Kidney capillary endothelial cell (primary cell): ENCODE measurements at regions not wholly inside any gene's neighbourhood (a gene's known extent, or its start where the extent isn't known, plus 50 kb on each side); places are given as distances from the start of the nearest gene placed in this dataset.
A peak's percentile ranks its signal among the peaks of the same experiment; 100 is the strongest.

Experiments
- DNase-seq: peaks from one replicate; pipeline ENCODE4 v3.0.0-alpha.2; 2018; ENCODE audit warnings: low spot score

DNA sequence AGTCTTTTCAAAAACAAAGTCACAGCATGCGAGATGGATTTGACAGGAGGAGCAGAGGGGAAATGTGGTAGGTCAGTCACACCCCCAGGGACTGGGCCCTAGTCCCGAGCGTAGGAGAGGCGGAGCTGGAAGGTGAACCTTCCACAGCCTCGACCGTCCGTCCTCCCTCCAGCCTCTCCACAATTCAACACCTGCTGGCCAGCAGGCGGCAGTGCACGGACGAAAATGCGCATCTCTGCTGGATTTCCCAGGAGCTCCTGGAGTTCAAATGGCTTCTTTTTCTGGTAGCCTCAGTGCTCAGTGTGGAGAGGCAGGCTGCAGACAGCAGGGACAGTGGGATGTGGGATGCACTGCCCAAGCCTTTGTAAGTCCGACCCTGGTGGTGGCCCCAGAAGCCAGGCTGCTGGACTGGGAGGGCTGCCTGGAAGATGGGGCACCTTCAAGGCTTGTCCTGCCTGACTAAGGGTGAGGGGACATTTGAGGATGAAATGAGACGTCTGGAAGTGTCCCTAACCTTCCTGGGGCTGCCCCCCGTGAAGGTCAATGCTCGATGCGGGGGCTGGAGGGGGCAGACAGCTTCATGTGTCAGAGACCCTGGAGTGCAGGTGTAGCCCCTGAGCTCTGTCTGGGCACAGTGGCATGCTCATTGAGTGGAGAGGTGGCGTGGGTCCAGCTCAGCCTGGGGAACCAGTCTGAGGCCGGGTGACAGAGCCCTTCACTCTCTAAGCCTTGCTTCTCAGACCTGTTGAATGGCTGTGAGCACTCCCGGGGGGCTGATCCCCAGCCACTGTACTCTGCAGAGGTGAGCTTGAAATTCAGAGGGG, 189.5 kb downstream of the TFCP2L1 start:
- DNase-seq, result peak; percentile 52

- no peak for DNase-seq
Observed at GRCh38 chr2:121096611-121097010, 188.4 kb downstream of the TFCP2L1 start.

- no peak for DNase-seq
Observed at GRCh38 chr2:121098556-121098955, 186.4 kb downstream of the TFCP2L1 start.

DNA sequence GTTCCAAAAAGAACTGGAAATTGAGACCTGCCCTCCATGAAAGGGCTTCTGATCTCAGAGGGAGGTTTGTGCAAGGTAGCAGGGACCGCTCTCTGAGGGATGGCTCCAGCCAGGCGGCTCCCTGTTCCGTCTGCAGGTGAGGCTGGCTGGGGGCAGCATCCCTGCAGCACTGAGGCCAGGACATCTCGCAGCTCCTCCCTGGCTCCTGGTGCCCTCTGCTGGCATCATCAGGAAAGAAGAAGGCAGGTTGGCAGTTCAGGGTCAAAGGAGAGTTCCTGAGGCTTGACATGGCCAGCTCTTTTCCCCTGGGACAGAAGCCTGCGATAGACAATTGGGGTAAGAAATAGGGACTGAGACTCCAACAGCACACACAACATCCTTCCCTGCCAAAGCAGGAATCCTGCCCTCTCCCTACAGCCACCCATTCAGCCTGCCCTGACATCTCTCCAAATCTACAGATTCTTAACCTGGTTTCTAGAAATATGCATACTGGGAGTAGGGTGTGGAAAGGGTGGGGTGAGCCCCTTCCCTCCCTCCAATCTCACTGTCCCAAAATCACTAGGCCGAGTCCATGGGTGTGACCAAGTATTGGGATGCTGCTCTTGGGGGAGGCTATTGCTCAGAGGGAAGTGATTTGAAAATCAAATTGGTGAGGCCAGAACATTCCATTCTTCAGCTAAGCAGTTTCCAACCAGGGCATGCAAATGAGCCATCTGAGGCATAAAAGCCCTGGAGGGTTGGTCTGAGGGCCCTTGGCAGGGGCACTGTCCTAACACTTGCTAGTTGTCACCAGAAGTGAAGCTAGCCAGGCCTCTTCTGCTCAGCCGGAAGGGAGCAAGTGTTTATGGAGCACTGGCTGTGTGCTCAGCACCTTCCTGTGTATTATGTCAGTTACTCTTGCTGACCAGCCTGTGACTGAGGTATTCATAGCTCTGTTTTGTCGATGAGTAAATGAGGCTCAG, 185.4 kb downstream of the TFCP2L1 start:
- no peak for DNase-seq

DNA sequence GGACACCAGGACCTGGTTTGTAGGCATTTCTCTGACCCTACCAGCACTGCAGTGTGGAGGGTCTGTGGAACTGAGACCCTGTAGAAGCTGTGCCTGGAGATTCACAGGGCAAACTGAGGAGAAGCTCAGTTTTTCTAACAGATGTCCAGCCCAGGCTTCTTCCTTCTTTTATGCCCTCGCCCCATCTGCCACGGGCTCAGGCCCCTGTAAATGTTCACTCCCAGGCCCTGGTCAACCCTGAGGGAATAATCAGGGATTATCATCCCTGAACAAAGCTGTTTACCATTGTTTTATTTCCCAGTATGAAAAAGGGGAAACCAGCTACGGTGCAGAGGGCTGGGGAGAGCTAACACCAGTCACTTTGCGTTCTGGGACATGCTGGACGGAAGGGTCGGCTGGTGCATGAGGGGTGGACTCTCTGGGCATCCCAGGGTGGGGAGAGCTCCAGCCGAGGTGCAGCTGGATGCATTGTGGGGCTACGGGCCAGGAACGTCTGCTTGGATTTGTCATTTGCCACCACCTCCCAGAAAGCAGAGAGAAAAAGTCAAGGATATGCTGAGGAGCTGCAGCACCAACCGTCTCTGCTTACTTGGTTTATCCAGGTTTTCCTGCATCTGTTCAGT, 183.8 kb downstream of the TFCP2L1 start:
- DNase-seq, result no peak

DNA sequence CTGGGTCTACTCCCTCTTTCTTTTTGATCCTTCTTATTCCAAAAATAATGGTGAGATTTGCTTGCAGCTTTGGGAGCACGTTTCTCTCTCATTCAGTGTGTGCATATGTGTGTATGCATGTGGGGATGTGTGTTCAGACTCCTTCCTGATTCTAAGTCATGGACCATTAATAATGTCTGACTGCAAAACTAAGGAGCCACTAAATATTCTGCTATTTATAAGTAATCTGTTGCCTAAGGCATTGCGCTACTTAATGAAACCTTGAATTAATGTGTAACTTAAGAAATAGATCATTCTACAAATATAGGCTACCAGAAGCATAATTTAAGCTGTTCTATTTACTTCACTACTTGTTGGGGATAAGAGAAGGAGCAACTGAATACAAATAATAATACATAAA, 182.1 kb downstream of the TFCP2L1 start:
- DNase-seq, result no peak

DNA sequence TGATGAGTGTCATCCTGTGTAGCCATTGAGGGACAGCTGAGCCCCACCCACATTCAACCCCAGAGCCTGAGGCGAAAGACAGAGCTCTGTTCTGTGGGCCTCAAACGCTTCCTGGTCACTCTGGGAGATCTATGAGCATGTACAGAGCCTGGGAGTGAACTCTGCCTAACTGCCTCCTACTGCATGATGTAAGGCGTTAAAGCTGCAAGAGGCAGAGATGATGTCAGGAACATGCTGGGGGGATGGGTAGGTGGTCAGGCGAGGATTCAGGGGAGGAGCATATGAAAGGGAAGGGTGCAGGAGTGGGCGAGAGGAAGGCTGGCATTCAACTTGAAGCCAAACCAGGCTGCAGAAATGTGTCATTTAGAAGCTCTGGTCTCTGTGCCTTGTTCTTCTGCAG, 181.0 kb downstream of the TFCP2L1 start:
- no peak for DNase-seq

DNA sequence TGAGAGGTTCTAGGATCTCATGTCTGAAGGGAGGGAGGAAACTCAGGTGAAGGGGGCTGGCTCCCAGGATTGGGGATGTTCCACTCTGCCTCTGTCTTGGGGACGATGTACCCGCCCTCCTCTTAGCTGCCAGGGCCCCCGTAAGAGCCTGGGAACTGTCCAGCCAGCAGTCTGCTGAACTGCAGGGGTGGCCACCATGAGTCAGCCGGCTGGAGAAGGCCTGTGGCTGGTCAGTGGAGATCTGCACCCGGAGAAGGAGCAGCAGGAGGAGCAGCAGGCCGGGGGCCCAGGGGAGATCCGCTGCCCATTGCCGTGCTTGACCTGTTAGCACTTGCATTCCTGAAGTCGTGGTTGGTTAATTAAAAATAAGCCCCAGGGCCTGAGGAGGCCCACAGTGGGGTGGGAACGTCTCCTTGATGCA, 180.3 kb downstream of the TFCP2L1 start:
- DNase-seq, result no peak

DNA sequence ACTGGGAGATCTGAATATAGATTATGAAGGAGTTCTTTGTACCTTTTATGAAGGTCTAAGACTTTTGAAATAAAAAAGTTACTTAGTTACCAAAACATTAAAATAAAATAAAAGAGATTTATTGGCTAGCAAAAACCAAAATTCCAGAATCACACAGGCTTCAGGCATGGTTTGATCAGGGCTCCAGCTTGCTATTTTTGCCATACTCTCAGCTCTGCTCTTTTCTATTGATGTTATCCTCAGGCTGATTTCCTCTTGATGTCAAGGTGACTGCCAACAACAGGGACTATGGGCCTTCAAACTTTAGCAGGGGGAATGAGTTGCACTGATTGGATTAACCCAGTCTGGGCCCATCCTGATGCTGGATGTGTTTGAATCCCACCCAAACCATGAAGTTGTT, 174.1 kb downstream of the TFCP2L1 start:
- no peak for DNase-seq

- DNase-seq, result no peak
Observed at GRCh38 chr2:121118951-121119350, 166.1 kb downstream of the TFCP2L1 start.

DNA sequence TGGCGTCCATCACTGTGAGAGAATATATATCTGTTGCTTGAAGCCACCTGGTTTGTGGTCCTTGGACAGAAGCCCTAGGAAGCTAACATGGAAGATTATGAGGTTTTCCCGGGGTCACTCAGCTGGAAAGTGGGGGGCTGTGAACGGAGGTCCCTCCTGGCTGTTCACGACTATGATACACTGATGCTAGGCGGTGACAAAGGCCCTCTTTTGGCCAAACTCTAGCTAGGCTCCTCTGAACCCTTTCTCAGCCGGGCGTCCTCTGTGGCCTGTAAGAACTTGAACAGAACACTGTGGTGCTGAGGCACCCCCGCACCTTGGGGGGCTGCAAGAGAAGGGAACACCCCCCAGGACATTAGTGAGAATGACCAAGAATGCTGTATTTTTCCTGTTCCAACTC, 164.6 kb downstream of the TFCP2L1 start:
- no peak for DNase-seq

- DNase-seq, result no peak
Observed at GRCh38 chr2:121120991-121121390, 164.0 kb downstream of the TFCP2L1 start.

- DNase-seq, result no peak
Observed at GRCh38 chr2:121121661-121122060, 163.3 kb downstream of the TFCP2L1 start.

- no peak for DNase-seq
Observed at GRCh38 chr2:121123268-121123667, 161.7 kb downstream of the TFCP2L1 start.

GRCh38 chr2:121124330-121124729, 160.7 kb downstream of the TFCP2L1 start:
- no peak for DNase-seq

- no peak for DNase-seq
Observed at GRCh38 chr2:121125350-121125749, 159.7 kb downstream of the TFCP2L1 start.

DNA sequence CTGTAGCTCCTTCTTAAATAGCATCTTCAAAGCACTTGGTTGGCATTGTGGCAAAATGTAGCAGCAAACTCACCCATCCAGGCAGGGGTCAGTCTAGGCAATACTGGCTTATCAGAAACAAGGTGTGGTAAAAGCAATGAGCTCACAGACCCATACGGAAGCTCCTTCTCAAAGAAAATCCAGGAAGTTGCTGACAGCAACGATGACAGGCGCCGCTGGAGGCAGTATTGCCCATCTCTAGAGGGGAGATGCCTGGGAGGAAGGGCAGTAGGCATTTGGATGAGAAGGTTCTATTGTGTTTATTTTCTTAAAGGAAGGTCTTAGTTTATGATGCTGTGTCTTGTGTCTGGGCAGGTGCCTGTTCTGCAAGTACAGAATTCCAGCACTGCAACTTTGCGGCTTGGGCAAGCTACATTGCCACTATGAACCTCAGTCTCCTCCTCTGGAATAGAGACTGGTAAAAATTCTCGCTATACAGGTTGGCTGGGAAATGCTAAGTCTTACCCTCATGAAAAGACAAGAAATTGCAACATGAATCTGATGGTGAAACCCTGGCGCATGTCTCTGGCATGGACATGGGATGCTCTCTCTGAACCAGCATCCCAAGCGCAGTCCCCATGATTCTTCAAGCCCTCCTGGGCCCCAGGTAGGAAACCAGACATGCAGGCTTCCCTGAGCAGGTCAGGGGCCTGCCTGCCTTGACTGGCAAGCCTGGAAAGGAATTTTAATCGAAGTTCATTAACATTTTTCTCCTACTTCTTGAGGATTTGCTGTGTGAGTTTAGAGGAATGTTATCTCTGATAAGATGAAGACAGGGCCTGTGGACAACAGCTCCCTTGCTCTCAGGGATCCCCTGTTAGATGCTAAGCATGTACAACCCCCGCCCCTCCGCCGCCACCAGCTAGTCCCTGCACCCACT, 156.0 kb downstream of the TFCP2L1 start:
- peak; percentile 28 for DNase-seq

DNA sequence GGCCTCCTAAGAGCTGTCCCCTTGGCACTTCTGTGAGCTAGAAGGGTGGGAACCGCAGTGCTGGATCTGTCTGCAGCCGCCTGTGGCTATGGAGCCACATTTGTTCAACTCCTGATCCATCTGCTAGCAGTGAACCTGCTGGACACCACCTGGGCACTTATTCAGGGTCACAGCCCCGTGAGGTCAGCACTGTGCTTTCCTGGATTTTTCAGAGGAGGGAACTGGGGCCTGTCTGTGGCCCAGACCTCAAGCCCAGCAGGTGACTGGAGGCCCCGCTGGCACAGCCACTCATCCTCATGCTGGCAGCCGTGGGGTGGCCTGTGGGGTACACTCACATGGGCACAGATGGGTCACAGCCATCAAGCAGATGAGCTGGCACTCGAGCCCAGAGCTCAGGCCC, 155.3 kb downstream of the TFCP2L1 start:
- no peak for DNase-seq

DNA sequence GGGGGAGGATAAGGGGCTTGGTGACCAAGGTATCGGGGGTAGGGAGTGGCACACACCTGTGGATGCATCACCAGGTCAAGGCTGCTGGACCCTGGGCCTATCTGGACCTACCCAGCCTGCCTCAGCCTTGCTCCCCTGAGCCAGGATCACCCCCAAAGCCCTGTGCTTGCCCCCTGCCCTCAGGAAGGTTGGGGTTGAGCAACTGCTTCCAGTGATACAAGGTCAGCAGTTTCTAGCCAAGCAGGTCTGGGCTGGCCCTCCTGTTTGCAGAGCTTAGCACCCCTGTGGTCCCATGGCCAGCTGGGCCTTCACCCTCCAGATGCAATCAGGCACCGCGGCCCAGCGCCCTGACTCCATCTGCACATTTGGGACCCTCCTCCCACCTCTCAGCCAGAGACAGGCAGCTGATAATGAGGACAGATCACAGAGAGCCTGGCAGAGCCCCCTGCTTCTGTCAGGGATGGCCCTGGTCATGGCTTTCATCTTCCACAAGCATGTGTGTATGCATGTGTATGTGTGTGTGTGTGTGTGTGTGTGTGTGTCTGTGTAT, 154.6 kb downstream of the TFCP2L1 start:
- DNase-seq, result no peak

GRCh38 chr2:121131375-121131774, 153.6 kb downstream of the TFCP2L1 start:
- DNase-seq, result no peak
